NCI-H2081 (cell line): ENCODE measurements at regions not wholly inside any gene's neighbourhood (a gene's known extent, or its start where the extent isn't known, plus 50 kb on each side); places are given as distances from the start of the nearest gene placed in this dataset.

ENCODE experiments used
- DNase-seq, 2 experiments: peaks; one replicate each; lab custom pipeline; 2025; lab: John Stamatoyannopoulos, UW

DNA sequence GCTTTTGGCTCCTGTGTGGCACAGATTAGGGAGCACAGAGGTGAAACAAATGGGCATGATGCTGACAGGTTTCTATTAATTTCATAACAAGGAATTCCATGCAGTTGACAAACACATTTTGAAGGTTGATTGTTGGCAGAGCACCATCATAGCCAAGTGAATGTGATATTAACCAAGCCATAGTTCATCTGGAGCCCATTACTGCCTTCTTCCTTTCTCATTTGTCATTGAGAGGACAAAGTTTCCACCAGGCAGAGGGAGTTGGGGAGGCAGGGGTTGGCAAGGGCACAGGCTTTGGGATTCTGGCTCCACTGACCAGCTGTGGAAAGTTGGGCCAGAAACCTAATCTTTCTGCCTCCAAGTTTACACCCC lies 325.2 kb downstream of the MFSD1 start:
- DNase-seq = no peak

DNA sequence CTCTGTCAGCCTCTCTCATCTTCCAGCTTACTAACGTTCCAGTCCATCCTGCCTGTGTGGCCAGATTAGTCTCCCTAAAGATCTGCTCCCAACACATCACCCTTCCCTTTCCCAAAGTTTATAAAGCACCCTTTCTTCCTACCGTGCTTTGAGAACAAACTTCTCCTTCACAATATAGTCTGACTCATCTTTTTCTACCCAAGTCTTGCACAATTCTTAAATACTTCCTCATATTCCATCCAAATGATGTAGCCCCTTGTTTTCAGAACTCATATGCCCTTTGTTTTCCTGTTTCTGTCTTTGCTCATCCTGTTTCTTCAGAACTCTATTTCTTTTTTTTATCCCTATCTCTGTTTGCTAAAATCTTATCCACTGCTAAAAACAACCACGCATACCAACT lies 326.8 kb downstream of the MFSD1 start:
- DNase-seq = no peak

DNA sequence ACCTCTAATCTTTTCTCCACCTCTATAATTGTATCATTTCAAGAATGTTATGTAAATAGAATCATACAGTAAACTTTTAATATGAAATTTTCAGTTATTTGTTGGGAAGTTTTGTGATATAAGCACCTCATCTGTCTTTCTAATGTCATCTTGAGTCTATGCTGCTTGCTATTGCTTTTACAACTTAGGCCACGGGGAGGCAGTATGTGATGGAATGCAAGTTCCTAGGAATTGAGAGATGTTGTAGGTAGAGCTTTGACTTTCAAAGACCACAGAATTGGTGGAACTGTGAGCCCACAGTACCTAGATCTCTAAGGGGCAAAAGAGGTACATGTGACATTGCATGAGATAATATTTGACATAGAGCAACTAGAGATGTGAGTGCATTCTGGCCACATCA lies 328.3 kb downstream of the MFSD1 start:
- no peak for DNase-seq

DNA sequence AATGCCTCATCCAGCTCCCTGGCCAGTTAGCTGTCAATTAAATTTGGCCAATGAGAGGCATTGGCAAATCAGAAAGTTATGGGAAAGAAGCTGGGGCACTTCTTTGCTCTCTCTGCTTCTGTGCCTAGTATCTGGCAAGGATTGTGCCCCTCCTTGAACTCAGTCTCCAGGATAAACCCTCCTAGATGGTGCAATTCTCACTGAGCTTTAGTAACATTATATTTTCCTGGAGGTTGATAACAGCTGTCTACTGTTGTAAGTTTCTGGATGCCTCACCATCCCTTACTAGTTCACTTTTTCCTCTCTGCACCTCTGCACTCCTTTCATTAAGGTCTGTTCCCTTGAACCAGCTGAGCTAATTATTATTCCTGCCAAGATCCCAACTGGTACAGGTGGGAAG lies 329.5 kb downstream of the MFSD1 start:
- no peak for DNase-seq

DNA sequence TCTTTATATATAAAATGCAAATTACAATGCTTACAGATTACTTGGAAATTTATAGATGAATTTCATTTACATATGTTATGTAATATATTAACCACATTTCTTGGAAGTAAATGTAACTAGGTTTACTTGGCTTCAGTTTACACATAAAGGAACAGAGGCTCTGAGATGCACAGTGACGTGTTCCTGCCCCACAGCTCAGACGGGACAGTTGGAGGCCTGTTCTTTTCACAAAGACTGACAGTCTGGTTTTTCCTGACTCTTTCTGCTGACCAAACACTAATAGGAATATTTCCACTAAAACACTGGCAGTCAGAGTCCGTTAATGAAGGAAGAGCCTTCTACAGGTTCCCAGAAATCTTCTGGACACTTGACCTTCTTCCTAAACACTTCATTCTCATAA lies 336.1 kb downstream of the MFSD1 start:
- no peak for DNase-seq

- DNase-seq = no peak
These were observed 337.5 kb downstream of the MFSD1 start for GRCh38 chr3:159139326-159139725.

DNA sequence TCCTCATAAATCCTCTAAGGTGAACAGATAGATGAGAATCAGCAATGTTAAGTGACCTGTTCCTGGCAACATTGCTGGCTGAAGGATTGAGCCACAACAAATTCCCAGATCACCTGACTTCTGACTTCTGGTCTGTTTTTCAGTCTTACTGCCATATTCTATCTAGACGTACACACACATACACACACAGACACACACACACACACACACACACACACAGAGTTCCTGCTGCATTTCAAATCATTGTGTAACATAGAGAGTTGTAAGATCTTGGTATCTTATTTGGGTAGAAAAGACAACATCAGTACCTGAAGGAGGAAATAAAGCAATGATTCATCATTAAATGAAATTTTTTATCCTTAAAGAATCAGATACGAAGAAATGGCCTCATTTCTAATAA lies 342.6 kb downstream of the MFSD1 start:
- no peak for DNase-seq

GRCh38 chr3:159144891-159145290 lies 343.0 kb downstream of the MFSD1 start:
- DNase-seq = no peak

- DNase-seq = no peak
These were observed 344.5 kb downstream of the MFSD1 start for GRCh38 chr3:159146392-159146791.

DNA sequence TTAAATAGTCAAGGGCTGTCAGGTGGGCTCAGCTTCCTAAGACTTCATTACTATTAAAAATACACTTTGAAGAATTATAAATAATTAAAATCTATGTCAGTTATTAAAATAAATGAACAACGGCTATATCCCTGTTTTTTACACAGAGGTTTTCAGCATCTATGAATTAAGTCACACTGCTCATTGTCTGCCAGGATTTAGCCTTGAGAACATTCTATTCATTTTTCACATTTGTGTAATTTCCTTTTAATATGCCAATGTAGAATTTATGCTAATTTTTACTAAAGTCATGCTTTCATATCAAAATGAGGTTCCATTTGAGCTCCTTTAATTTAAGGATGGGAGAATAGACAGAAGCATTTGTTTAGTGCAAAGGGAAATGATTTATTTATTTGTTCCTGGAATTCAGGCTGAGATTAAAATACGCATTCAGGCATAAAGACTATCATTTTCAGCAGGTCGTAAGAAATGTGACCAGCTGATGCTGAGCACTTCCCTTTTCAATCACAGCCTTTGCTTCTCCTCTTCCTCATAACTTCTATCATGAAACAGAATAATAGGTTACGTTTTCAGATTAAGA lies 345.1 kb downstream of the MFSD1 start:
- no peak for DNase-seq

DNA sequence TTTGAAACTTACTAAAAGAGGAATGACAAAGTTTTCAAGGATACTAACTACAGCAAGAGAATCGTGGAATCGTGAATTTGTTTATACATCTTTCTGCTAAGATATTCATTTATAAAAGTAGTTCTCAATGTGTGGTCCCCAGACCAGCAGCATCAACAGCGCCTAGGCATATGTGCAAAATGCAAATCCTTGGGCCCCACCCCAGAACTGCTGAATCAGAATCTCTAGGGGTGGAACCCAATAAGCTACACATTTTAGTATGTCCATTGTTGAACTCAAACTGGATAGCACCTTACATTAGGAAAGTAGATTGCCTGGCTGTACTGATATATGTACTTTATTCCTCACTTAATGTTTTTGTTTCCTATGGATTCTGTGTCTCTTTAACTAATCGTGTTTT lies 346.0 kb downstream of the MFSD1 start:
- no peak for DNase-seq

GRCh38 chr3:159148466-159148865 lies 346.6 kb downstream of the MFSD1 start:
- no peak for DNase-seq

GRCh38 chr3:159149131-159149530 lies 347.3 kb downstream of the MFSD1 start:
- no peak for DNase-seq

GRCh38 chr3:159149633-159150032 lies 347.8 kb downstream of the MFSD1 start:
- no peak for DNase-seq

GRCh38 chr3:159150180-159150579 lies 348.3 kb downstream of the MFSD1 start:
- DNase-seq = no peak

DNA sequence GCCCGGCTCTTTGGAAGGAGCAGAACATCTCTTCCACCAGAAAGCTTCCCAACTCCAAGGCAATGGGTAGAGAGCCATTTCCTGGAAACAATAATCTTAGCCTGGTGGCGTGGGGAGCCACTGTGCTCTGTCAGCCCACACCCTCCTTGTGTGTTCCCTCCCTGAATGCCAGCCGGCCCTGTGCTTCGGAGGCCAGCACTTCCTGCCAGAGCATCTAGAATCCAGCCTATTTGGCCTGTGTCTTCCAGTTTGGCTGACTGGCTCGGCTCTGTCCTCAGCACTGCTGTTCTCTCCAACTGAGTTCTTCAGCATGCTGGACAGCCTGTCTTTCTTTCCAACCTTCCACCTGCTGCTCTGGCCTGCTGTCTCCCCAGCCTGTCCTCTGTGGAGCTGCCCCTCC lies 349.3 kb downstream of the MFSD1 start:
- no peak for DNase-seq

DNA sequence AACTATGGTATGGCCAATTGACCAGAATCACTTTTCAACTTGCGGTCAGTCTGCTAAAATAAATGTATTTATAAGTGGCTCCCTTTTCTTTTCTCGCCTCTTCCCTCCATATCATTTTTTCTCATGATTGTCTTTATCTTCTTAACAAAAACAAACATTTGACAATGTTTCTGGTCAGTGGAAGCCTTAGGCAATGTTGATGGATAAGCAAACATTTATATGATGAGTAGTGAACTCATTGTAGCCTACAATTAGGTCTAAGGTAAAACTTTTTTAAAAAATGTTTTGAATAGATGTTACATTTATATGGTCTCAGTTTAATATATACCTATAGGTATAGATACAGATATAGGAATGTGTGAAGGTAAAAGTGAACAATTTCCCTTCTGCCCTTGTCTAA lies 355.4 kb downstream of the MFSD1 start:
- no peak for DNase-seq

DNA sequence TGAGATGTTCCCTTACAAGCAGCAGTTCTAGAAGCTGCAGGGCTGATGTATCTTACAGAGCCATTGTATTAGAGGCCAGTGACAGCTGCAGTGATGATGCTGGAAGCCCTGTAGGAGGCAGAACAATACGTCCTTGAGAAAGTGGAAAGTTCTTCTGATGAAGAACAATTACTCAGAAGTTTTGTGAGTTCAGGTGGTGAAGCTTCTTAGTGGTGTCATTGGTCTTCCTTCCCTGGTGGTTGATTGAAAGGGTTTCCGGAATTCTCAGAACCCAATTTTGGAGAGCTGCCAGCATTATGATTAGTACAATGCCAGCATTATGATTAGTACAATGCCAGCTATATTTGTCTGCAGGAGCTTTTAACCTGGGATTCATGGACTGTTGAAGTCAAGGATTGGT lies 356.4 kb downstream of the MFSD1 start:
- peak; percentile 35 to 50 for DNase-seq

DNA sequence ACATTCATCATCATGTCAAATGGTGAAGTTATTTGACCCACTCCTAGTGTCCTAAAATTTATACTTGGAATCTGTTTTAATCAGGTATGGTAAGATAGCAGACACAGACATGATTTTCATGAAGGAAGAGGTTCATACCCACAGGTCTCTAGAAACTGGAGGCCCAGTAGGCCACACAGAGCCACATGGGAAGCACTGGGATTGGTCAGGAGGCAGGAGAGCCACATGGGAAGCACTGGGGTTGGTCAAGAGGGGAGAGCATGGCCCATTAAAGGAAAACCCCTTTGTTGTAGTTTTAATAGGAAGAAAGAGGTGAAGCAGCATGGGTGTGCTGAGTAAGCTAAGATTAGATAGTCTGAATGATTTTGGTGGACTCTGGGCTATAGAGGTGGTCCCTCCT lies 356.9 kb downstream of the MFSD1 start:
- no peak for DNase-seq

GRCh38 chr3:159159546-159159945 lies 357.7 kb downstream of the MFSD1 start:
- no peak for DNase-seq

- DNase-seq = no peak
These were observed 361.8 kb downstream of the MFSD1 start for GRCh38 chr3:159163656-159164055.

DNA sequence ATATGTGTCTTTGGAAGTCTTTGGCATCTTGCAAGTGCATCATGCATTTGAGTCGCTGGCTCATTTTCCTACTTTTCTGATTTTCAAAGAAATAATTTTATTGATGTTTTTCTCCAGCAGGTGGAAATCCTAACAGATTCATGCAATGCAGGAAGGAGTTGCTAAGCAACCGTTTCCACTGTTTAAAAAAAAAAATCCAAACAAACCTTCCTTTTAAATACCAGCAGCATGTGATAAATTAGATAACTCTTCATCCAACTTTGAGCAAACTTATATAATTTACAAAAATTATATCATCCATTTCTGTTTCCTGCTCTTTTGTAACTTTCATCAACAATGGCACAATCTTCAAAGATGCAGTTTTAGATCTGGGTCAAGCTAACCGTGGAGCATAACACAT lies 364.1 kb downstream of the MFSD1 start:
- DNase-seq = no peak

GRCh38 chr3:159166899-159167586 lies 365.2 kb downstream of the MFSD1 start:
- no peak for DNase-seq

GRCh38 chr3:159168788-159169187 lies 366.9 kb downstream of the MFSD1 start:
- no peak for DNase-seq
